ENCODE measurements at regions not wholly inside any gene's neighbourhood (a gene's known extent, or its start where the extent isn't known, plus 50 kb on each side); places are given as distances from the start of the nearest gene placed in this dataset.
"Not testable (repeated sequence)": the region's sequence is repeated elsewhere in the genome, so short reads cannot be mapped to it uniquely, and the experiment has no call there.

DNA sequence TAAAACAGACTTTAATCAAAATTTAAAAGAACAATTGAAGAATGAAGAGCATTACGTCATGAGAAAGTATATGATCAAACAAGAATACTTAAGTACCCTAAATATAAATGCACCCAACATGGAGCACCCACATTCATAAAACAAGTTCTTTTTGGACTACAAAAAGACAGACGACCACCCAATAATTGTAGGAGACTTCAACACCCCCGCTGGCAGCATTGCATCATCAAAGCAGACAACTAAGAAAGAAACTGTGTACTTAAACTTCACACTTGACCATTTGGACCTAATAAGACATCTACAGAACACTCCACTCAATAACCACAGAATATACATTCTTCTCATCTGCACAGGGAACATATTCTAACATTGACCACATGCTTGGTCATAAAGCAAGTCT, 291.7 kb upstream of the ZNF322 start:
- TF ChIP-seq, protein P1, sequence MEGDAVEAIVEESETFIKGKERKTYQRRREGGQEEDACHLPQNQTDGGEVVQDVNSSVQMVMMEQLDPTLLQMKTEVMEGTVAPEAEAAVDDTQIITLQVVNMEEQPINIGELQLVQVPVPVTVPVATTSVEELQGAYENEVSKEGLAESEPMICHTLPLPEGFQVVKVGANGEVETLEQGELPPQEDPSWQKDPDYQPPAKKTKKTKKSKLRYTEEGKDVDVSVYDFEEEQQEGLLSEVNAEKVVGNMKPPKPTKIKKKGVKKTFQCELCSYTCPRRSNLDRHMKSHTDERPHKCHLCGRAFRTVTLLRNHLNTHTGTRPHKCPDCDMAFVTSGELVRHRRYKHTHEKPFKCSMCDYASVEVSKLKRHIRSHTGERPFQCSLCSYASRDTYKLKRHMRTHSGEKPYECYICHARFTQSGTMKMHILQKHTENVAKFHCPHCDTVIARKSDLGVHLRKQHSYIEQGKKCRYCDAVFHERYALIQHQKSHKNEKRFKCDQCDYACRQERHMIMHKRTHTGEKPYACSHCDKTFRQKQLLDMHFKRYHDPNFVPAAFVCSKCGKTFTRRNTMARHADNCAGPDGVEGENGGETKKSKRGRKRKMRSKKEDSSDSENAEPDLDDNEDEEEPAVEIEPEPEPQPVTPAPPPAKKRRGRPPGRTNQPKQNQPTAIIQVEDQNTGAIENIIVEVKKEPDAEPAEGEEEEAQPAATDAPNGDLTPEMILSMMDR (IDR thresholded peaks at IDR 0.05): not testable (repeated sequence)
- TF ChIP-seq POLR2A (IDR thresholded peaks at IDR 0.05): not testable (repeated sequence)

All from thyroid gland (tissue), 4 donors.